WTC11 (cell line): ENCODE measurements at regions not wholly inside any gene's neighbourhood (a gene's known extent, or its start where the extent isn't known, plus 50 kb on each side); places are given as distances from the start of the nearest gene placed in this dataset.

ENCODE experiments used
- ATAC-seq: fragments of 200-7000 bp; cut with Tn5 transposase; 2 replicates; pipeline ENCODE4 v1.10.0; 2021; ENCODE audit warnings: mild to moderate bottlenecking, moderate library complexity
- CTCF ChIA-PET: fragments of 300-600 bp; sonication (Branson Sonifier 250); formaldehyde crosslinking; loops from one replicate; lab custom pipeline; 2021; ENCODE audit warnings: antibody characterized with exemption; lab: Charles Lee
- POLR2A ChIA-PET: fragments of 350-600 bp; sonication (Branson Sonifier 250); formaldehyde crosslinking; loops from one replicate; lab custom pipeline; 2021; ENCODE audit warnings: antibody characterized with exemption; lab: Charles Lee
- DNase-seq: peaks from one replicate; pipeline ENCODE4 v3.0.0; 2021; ENCODE audit warnings: low spot score
- H3K27ac Mint-ChIP-seq: 2 replicates; pipeline ENCODE4 v1.8.0; 2021; ENCODE audit warnings: mixed read lengths
- H3K27me3 Mint-ChIP-seq: 2 replicates; pipeline ENCODE4 v1.8.0; 2021; ENCODE audit warnings: low read depth, mild to moderate bottlenecking, moderate library complexity, mixed read lengths
- H3K36me3 Mint-ChIP-seq: 2 replicates; pipeline ENCODE4 v1.8.0; 2021; ENCODE audit warnings: mixed read lengths
- H3K4me1 Mint-ChIP-seq: 2 replicates; pipeline ENCODE4 v1.8.0; 2022; ENCODE audit warnings: mixed read lengths
- H3K4me3 Mint-ChIP-seq: 2 replicates; pipeline ENCODE4 v1.8.0; 2021; ENCODE audit warnings: mild to moderate bottlenecking, moderate library complexity, mixed read lengths
- H3K9me3 Mint-ChIP-seq: 2 replicates; pipeline ENCODE4 v1.8.0; 2021; ENCODE audit warnings: mixed read lengths
- ATF2 ChIP-seq: sonication (generic); formaldehyde crosslinking; IDR thresholded peaks from 2 replicates; pipeline ENCODE4 v1.8.1; 2022; ENCODE audit warnings: low read depth, missing genetic modification reagents, borderline replicate concordance
- ATF6 ChIP-seq: sonication (generic); formaldehyde crosslinking; IDR thresholded peaks from 2 replicates; pipeline ENCODE4 v1.8.1; 2023; ENCODE audit warnings: mild to moderate bottlenecking, missing genetic modification reagents
- CTCF ChIP-seq: fragments of 200-600 bp; IDR thresholded peaks from 2 replicates; pipeline ENCODE4 v1.8.0; 2022; ENCODE audit warnings: antibody characterized with exemption
- JUN ChIP-seq: sonication (generic); formaldehyde crosslinking; IDR thresholded peaks from 2 replicates; pipeline ENCODE4 v1.8.0; 2023; ENCODE audit warnings: mild to moderate bottlenecking, missing genetic modification reagents
- NFYB ChIP-seq: sonication (generic); formaldehyde crosslinking; conservative IDR thresholded peaks from 2 replicates; pipeline ENCODE4 v1.8.0; 2022; ENCODE audit warnings: low read depth, missing genetic modification reagents
- SP1 ChIP-seq: sonication (generic); formaldehyde crosslinking; conservative IDR thresholded peaks from 2 replicates; pipeline ENCODE4 v1.8.1; 2022; ENCODE audit warnings: missing genetic modification reagents
- TEAD4 ChIP-seq: sonication (generic); formaldehyde crosslinking; IDR thresholded peaks from 2 replicates; pipeline ENCODE4 v1.8.0; 2022; ENCODE audit warnings: mild to moderate bottlenecking, missing genetic modification reagents
- ZNF263 ChIP-seq: sonication (generic); formaldehyde crosslinking; IDR thresholded peaks from 2 replicates; pipeline ENCODE4 v1.8.1; 2022; ENCODE audit warnings: low read depth, mild to moderate bottlenecking, moderate library complexity, missing genetic modification reagents
- ZNF281 ChIP-seq: sonication (generic); formaldehyde crosslinking; IDR thresholded peaks from 2 replicates; pipeline ENCODE4 v1.8.0; 2023; ENCODE audit warnings: mild to moderate bottlenecking, missing genetic modification reagents
- ZNF317 ChIP-seq: sonication (generic); formaldehyde crosslinking; IDR thresholded peaks from 2 replicates; pipeline ENCODE4 v1.8.1; 2023; ENCODE audit warnings: low read depth, mild to moderate bottlenecking, moderate library complexity, missing genetic modification reagents, borderline replicate concordance
- ZNF425 ChIP-seq: fragments of 250-450 bp; sonication (Bioruptor Pico); conservative IDR thresholded peaks from 2 replicates; pipeline ENCODE4 v1.9.0; 2021; ENCODE audit warnings: mild to moderate bottlenecking

GRCh38 chr4:125229596-125230058 is 85.1 kb upstream of the FAT4 start (continued):
- TF ChIP-seq ZNF281 (CRISPR knock-in tag) (no peak), SP1 (no peak), CTCF (no peak), ZNF317 (CRISPR knock-in tag) (no peak), NFYB (CRISPR knock-in tag) (no peak)

GRCh38 chr4:125225806-125226205 is 88.9 kb upstream of the FAT4 start:
- Mint-ChIP-seq H3K27ac (no peak overlapping the region), H3K4me1 (peaks cover 13% of the 10 kb centered on the region)
- TF ChIP-seq JUN (no peak), ZNF263 (CRISPR knock-in tag) (no peak), ATF6 (no peak), ATF2 (CRISPR knock-in tag) (no peak)
- TF ChIP-seq, all 79 proteins: peak for 0
- H3K9me3 Mint-ChIP-seq: peaks cover 9% of the 10 kb centered on the region
- H3K27me3 Mint-ChIP-seq: no peaks in the 10 kb centered on the region
- H3K36me3 Mint-ChIP-seq: peaks cover 5% of the 10 kb centered on the region
- DNase-seq: no peak
- no peak for ATAC-seq
- ChIA-PET CTCF (no interaction called here), POLR2A (no interaction called here)
- H3K4me3 Mint-ChIP-seq: no peak overlapping the region

GRCh38 chr4:125200556-125200955 is 114.2 kb upstream of the FAT4 start:
- Mint-ChIP-seq H3K4me1 (no peaks in the 10 kb centered on the region), H3K9me3 (peaks cover 29% of the 10 kb centered on the region), H3K27ac (no peak overlapping the region), H3K4me3 (no peak overlapping the region), H3K36me3 (peaks cover 6% of the 10 kb centered on the region), H3K27me3 (no peaks in the 10 kb centered on the region)
- DNase-seq: no peak
- ChIA-PET CTCF (no interaction called here), POLR2A (no interaction called here)
- TF ChIP-seq TEAD4 (CRISPR knock-in tag) (no peak), ZNF425 (CRISPR knock-in tag) (no peak)
- no peak for ATAC-seq
